ENCODE measurements at regions not wholly inside any gene's neighbourhood (a gene's known extent, or its start where the extent isn't known, plus 50 kb on each side); places are given as distances from the start of the nearest gene placed in this dataset.

GRCh38 chr3:56883828-56884227 is 82.1 kb upstream of the ARHGEF3 start:
- H3K27me3 Mint-ChIP-seq (ENCODE audit: low read depth): no peaks in the 10 kb centered on the region
- no peak overlapping the region for H3K27ac Mint-ChIP-seq
- no peaks in the 10 kb centered on the region for H3K9me3 Mint-ChIP-seq
- peaks cover 41% of the 10 kb centered on the region for H3K4me1 Mint-ChIP-seq
- no peak for TF ChIP-seq CTCF (IDR thresholded peaks at IDR 0.05; ENCODE audit: unreplicated experiment in 3 of 3)
- peaks cover 3% of the 10 kb centered on the region for H3K36me3 Mint-ChIP-seq (ENCODE audit: low read depth)
- H3K4me3 Mint-ChIP-seq: no peak overlapping the region

- Mint-ChIP-seq H3K36me3 (ENCODE audit: low read depth) (peaks cover 3% of the 10 kb centered on the region), H3K4me3 (no peak overlapping the region), H3K27ac (peak overlapping the region; percentile 41 to 68 (median 42)), H3K4me1 (peaks cover 51% of the 10 kb centered on the region), H3K9me3 (no peaks in the 10 kb centered on the region), H3K27me3 (ENCODE audit: low read depth) (no peaks in the 10 kb centered on the region)
- TF ChIP-seq CTCF (IDR thresholded peaks at IDR 0.05; ENCODE audit: unreplicated experiment in 3 of 3): no peak
Observed at GRCh38 chr3:56882896-56883295, 81.1 kb upstream of the ARHGEF3 start.

- H3K4me3 Mint-ChIP-seq: no peak overlapping the region
- peak overlapping the region in 1 of 3 experiments; percentile 15 for H3K27ac Mint-ChIP-seq
- peaks cover 48% of the 10 kb centered on the region for H3K4me1 Mint-ChIP-seq
- peaks cover 3% of the 10 kb centered on the region for H3K36me3 Mint-ChIP-seq (ENCODE audit: low read depth)
- no peaks in the 10 kb centered on the region for H3K9me3 Mint-ChIP-seq
- TF ChIP-seq CTCF (IDR thresholded peaks at IDR 0.05; ENCODE audit: unreplicated experiment in 3 of 3): no peak
- H3K27me3 Mint-ChIP-seq (ENCODE audit: low read depth): no peaks in the 10 kb centered on the region
Observed at GRCh38 chr3:56881841-56882240, 80.1 kb upstream of the ARHGEF3 start.

GRCh38 chr3:56880720-56881575 is 79.2 kb upstream of the ARHGEF3 start:
- Mint-ChIP-seq H3K36me3 (ENCODE audit: low read depth) (peaks cover 3% of the 10 kb centered on the region), H3K4me1 (peaks cover 48% of the 10 kb centered on the region), H3K27me3 (ENCODE audit: low read depth) (no peaks in the 10 kb centered on the region), H3K27ac (no peak overlapping the region), H3K4me3 (no peak overlapping the region), H3K9me3 (no peaks in the 10 kb centered on the region)
- no peak for TF ChIP-seq CTCF (IDR thresholded peaks at IDR 0.05; ENCODE audit: unreplicated experiment in 3 of 3)

- Mint-ChIP-seq H3K27me3 (ENCODE audit: low read depth) (no peaks in the 10 kb centered on the region), H3K9me3 (no peaks in the 10 kb centered on the region), H3K4me1 (peaks cover 46% of the 10 kb centered on the region), H3K36me3 (ENCODE audit: low read depth) (peaks cover 3% of the 10 kb centered on the region), H3K27ac (peak overlapping the region; percentile 37 to 93 (median 61)), H3K4me3 (no peak overlapping the region)
- TF ChIP-seq CTCF (IDR thresholded peaks at IDR 0.05; ENCODE audit: unreplicated experiment in 3 of 3): no peak
Observed at GRCh38 chr3:56879436-56880215, 77.9 kb upstream of the ARHGEF3 start.
